ENCODE measurements at regions not wholly inside any gene's neighbourhood (a gene's known extent, or its start where the extent isn't known, plus 50 kb on each side); places are given as distances from the start of the nearest gene placed in this dataset.

DNA sequence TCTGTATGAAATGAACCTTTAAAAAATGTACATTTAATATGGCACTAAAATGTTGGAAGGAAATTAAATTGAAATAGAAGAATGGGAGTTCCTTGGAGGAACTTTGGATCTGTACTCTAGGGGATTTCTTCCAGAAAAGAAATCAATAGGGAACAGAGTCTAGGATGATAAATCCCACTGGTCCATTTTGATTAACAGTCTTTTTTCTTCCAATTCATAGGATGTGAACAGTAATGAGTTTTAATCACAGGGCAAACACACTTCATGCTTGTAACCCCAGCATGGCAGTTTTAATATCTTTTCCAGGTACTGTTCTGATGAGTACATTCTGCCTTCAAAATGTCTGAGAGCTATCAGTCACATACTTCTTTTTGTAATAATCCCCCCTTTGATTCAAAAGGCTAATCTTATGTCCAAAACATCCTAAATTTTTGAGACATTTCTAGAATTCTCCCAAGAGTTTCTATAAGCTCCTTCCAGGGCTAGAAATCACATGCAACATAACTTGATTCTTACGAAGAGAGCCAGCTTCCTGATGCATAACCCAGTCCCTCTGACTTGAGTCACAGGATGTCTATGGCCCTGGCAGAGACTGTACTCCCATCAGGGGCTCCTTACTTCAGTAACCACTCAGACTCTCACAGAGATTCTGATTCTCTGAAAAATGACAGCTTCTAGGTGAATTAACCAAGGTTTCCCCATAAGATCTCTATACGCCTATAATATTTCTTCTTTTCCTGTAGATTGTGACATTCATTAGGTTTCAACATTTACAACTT is 112.9 kb downstream of the SLC36A4 start:
- H3K4me3 ChIP-seq (ENCODE audit: low read depth, low read length), result no peak overlapping the region
- DNase-seq (ENCODE audit: low read depth), result no peak
- TF ChIP-seq, protein P1, sequence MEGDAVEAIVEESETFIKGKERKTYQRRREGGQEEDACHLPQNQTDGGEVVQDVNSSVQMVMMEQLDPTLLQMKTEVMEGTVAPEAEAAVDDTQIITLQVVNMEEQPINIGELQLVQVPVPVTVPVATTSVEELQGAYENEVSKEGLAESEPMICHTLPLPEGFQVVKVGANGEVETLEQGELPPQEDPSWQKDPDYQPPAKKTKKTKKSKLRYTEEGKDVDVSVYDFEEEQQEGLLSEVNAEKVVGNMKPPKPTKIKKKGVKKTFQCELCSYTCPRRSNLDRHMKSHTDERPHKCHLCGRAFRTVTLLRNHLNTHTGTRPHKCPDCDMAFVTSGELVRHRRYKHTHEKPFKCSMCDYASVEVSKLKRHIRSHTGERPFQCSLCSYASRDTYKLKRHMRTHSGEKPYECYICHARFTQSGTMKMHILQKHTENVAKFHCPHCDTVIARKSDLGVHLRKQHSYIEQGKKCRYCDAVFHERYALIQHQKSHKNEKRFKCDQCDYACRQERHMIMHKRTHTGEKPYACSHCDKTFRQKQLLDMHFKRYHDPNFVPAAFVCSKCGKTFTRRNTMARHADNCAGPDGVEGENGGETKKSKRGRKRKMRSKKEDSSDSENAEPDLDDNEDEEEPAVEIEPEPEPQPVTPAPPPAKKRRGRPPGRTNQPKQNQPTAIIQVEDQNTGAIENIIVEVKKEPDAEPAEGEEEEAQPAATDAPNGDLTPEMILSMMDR (IDR thresholded peaks at IDR 0.05; ENCODE audit: insufficient read depth, low read depth, low read length), result no peak

DNA sequence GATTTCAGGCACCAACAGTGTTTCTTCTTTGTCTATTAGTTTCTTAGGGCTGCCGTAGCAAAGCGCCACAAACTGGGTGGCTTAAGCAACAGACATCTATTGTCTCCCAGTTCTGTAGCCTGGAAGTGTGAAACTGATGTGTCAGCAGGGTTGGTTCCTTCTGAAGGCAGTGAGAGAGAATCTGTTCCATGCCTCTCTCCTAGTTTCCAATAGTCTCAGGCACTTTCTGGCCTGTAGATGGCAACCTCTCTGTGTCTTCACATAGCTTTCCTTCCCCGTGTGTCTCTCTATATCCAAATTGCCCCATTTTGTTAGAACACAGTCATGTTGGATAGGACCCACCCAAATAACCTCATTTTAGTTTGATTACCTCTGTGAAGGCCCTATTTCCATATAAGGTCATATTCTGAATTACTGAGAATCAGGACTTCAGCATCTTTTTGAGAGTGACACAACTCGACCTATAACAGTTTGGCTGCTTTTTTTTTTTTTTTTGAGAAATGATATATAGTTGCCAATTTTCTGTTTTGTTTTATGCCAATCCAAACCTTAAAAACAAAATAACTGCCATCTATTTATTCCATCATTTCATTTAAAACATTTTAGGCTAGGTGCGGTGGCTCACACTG is 108.2 kb downstream of the SLC36A4 start:
- TF ChIP-seq, protein P1 (IDR thresholded peaks at IDR 0.05; ENCODE audit: insufficient read depth, low read depth, low read length), result peak; percentile 68
- peak; percentile 38 for DNase-seq (ENCODE audit: low read depth)
- no peak overlapping the region for H3K4me3 ChIP-seq (ENCODE audit: low read depth, low read length)

All from fibroblast of villous mesenchyme (primary cell).